ENCODE measurements at regions not wholly inside any gene's neighbourhood (a gene's known extent, or its start where the extent isn't known, plus 50 kb on each side); places are given as distances from the start of the nearest gene placed in this dataset.

DNA sequence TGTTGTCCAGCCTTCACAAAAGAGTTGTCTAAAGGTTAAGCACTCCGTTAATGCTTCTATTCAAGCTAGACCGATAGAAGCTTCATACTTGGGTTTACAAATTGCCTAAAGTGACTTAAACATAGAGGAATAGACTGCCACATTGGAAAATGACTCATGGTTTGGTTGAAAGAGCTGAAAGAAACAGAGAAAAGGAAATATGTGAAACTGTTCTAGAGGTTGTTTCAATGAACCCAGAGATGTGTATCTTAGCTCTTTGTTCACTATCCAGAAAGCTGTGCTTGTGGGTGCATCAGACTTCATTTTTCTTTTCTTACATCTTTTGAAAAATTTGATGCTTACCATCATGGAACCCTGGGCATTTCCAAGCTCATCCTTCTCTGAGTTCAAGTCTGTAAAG, 736.2 kb downstream of the INHBA start:
- no peaks in the 10 kb centered on the region for H3K36me3 ChIP-seq
- no peak overlapping the region for H3K4me3 ChIP-seq
- intact Hi-C loops (cut with DNase I) = no loop called here
- 91% methylated on average over 2 of the region's 2 CpGs for WGBS
- H3K4me1 ChIP-seq = peaks cover 0 to 7% (median 2%) of the 10 kb centered on the region in 4 donors
- no peak for DNase-seq (ENCODE audit: extremely low spot score)
- no peak overlapping the region for H3K27ac ChIP-seq (replicated peaks in 1 of 4)
- no peaks in the 10 kb centered on the region for H3K9me3 ChIP-seq
- H3K27me3 ChIP-seq = no peaks in the 10 kb centered on the region
- TF ChIP-seq CTCF (IDR thresholded peaks at IDR 0.05) (no peak), POLR2AphosphoS5 (IDR thresholded peaks at IDR 0.05) (no peak), POLR2A (IDR thresholded peaks at IDR 0.05; ENCODE audit: low read depth) (no peak), EP300 (IDR thresholded peaks at IDR 0.05) (no peak)

- no peaks in the 10 kb centered on the region for H3K36me3 ChIP-seq
- 100% methylated on average over 1 of the region's 1 CpG for WGBS
These were observed 737.1 kb downstream of the INHBA start for GRCh38 chr7:40965774-40966173.

DNA sequence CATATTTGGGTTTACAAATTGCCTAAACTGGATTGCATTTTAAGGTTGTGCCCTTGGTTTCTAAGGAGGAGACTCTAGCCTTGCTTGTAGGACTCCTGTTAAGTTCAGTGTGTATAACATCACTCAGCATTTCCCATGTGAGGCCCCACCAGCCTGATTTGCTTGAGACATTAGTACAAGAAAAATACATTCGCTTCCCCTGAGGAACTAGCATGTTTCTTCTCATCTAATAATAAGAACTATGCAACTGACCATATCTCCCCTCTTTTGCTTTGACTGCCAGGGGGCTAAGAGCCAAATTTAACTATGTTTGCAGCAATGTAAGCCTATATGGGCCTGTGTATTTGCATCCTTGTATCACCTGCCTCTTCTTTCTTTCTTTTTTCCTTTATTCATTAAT, 737.9 kb downstream of the INHBA start:
- Histone ChIP-seq H3K9me3 (no peaks in the 10 kb centered on the region), H3K4me3 (no peak overlapping the region), H3K4me1 (peaks cover 0 to 3% (median 1%) of the 10 kb centered on the region in 4 donors), H3K36me3 (no peaks in the 10 kb centered on the region), H3K27me3 (no peaks in the 10 kb centered on the region), H3K27ac (replicated peaks in 1 of 4) (no peak overlapping the region)
- no peak for TF ChIP-seq EP300 (IDR thresholded peaks at IDR 0.05)
- no peak for TF ChIP-seq POLR2AphosphoS5 (IDR thresholded peaks at IDR 0.05)
- no peak for TF ChIP-seq POLR2A (IDR thresholded peaks at IDR 0.05; ENCODE audit: low read depth)
- intact Hi-C loops (cut with DNase I) = no loop called here
- 44% methylated on average over 1 of the region's 1 CpG for WGBS
- DNase-seq (ENCODE audit: extremely low spot score) = no peak

More at GRCh38 chr7:40965774-40966173, 737.1 kb downstream of the INHBA start:
- intact Hi-C loops (cut with DNase I) = no loop called here
- no peaks in the 10 kb centered on the region for H3K27me3 ChIP-seq
- no peak for DNase-seq (ENCODE audit: extremely low spot score)
- no peak overlapping the region for H3K4me3 ChIP-seq
- TF ChIP-seq CTCF (IDR thresholded peaks at IDR 0.05) = no peak
- peaks cover 0 to 7% (median 2%) of the 10 kb centered on the region in 4 donors for H3K4me1 ChIP-seq
- no peaks in the 10 kb centered on the region for H3K9me3 ChIP-seq
- H3K27ac ChIP-seq (replicated peaks in 1 of 4) = no peak overlapping the region

- TF ChIP-seq CTCF (IDR thresholded peaks at IDR 0.05) = no peak
- no peak for TF ChIP-seq EP300 (IDR thresholded peaks at IDR 0.05)
- no peak for TF ChIP-seq POLR2A (IDR thresholded peaks at IDR 0.05; ENCODE audit: low read depth)
- TF ChIP-seq POLR2AphosphoS5 (IDR thresholded peaks at IDR 0.05) = no peak
- H3K4me3 ChIP-seq = no peak overlapping the region
- H3K27ac ChIP-seq (replicated peaks in 1 of 4) = no peak overlapping the region
- no peak for DNase-seq (ENCODE audit: extremely low spot score)
- 82% methylated on average over 2 of the region's 2 CpGs for whole genome bisulfite sequencing
- no peaks in the 10 kb centered on the region for H3K9me3 ChIP-seq
- no peaks in the 10 kb centered on the region for H3K4me1 ChIP-seq
- H3K27me3 ChIP-seq = no peaks in the 10 kb centered on the region
- intact Hi-C loops (cut with DNase I) = no loop called here
- no peaks in the 10 kb centered on the region for H3K36me3 ChIP-seq
These were observed 738.3 kb downstream of the INHBA start for GRCh38 chr7:40964610-40965009.

GRCh38 chr7:40959955-40960354, 742.9 kb downstream of the INHBA start:
- DNase-seq (ENCODE audit: extremely low spot score) = no peak
- TF ChIP-seq POLR2A (IDR thresholded peaks at IDR 0.05; ENCODE audit: low read depth) = no peak
- TF ChIP-seq EP300 (IDR thresholded peaks at IDR 0.05) = no peak
- TF ChIP-seq POLR2AphosphoS5 (IDR thresholded peaks at IDR 0.05) = no peak
- TF ChIP-seq CTCF (IDR thresholded peaks at IDR 0.05) = no peak
- no peaks in the 10 kb centered on the region for H3K4me1 ChIP-seq
- no peak overlapping the region for H3K4me3 ChIP-seq
- 100% methylated on average over 1 of the region's 1 CpG for WGBS
- no peak overlapping the region for H3K27ac ChIP-seq (replicated peaks in 1 of 4)
- H3K9me3 ChIP-seq = no peaks in the 10 kb centered on the region
- intact Hi-C loops (cut with DNase I) = no loop called here
- no peaks in the 10 kb centered on the region for H3K27me3 ChIP-seq
- H3K36me3 ChIP-seq = no peaks in the 10 kb centered on the region
